CD14-positive monocyte (primary cell): ENCODE measurements at regions not wholly inside any gene's neighbourhood (a gene's known extent, or its start where the extent isn't known, plus 50 kb on each side); places are given as distances from the start of the nearest gene placed in this dataset.

ENCODE experiments used
- DNase-seq, 3 donors: peaks; one replicate each; pipeline ENCODE4 v3.0.0-alpha.2; 2011 to 2022
- H2AFZ ChIP-seq: 2 replicates; pipeline ENCODE4 v1.6.0; 2012; ENCODE audit warnings: mild to moderate bottlenecking, low read depth, low read length, inconsistent platforms; ENCODE audit not compliant: insufficient read depth, poor library complexity, severe bottlenecking
- H3K27ac ChIP-seq, 2 donors: 1 replicate in 1 of 2; 2 replicates in 1 of 2; pipeline ENCODE4 v1.5.1; 2012 to 2013; ENCODE audit warnings: low read length in 2 of 2, control low read depth in 1 of 2, inconsistent platforms in 1 of 2, low read depth in 1 of 2, mild to moderate bottlenecking in 1 of 2
- H3K27me3 ChIP-seq, 2 donors: one replicate each; pipeline versions ENCODE4 v1.6.0 to v1.6.1; 2011 to 2013; ENCODE audit warnings: low read length in 2 of 2; ENCODE audit not compliant: control insufficient read depth in 2 of 2, insufficient read depth in 2 of 2
- H3K36me3 ChIP-seq, 2 donors: replicated peaks in 1 of 2; 1 replicate in 1 of 2; 2 replicates in 1 of 2; pipeline versions ENCODE4 v1.5.1 to v1.6.1; 2012 to 2013; ENCODE audit warnings: low read length in 2 of 2, control low read depth in 1 of 2, inconsistent platforms in 1 of 2, mild to moderate bottlenecking in 1 of 2; ENCODE audit not compliant: insufficient read depth in 2 of 2, control insufficient read depth in 1 of 2
- H3K4me1 ChIP-seq, 2 donors: 1 replicate in 1 of 2; 2 replicates in 1 of 2; pipeline versions ENCODE4 v1.5.1 to v1.6.1; 2012 to 2013; ENCODE audit warnings: low read length in 2 of 2, control low read depth in 1 of 2, inconsistent platforms in 1 of 2, mild to moderate bottlenecking in 1 of 2, moderate library complexity in 1 of 2; ENCODE audit not compliant: insufficient read depth in 2 of 2, control insufficient read depth in 1 of 2
- H3K4me2 ChIP-seq: replicated peaks from 2 replicates; pipeline ENCODE3; 2012; ENCODE audit warnings: low read length, moderate library complexity, mild to moderate bottlenecking; ENCODE audit not compliant: poor library complexity, severe bottlenecking; ENCODE audit errors: extremely low read depth
- H3K4me3 ChIP-seq, 3 experiments: fragments of 200-600 bp in 1 of 3; sonication (generic) in 1 of 3; replicated peaks in 1 of 3; 1 replicate in 2 of 3; 2 replicates in 1 of 3; pipeline ENCODE4 v1.5.1; 2011 to 2013; ENCODE audit warnings: low read length in 3 of 3, mild to moderate bottlenecking in 3 of 3, control low read depth in 2 of 3, low read depth in 2 of 3, inconsistent platforms in 1 of 3, moderate library complexity in 1 of 3
- H3K79me2 ChIP-seq: 2 replicates; pipeline ENCODE4 v1.6.0; 2012; ENCODE audit warnings: mild to moderate bottlenecking, control low read depth, inconsistent platforms, low read length, moderate library complexity; ENCODE audit not compliant: insufficient read depth
- H3K9ac ChIP-seq: 2 replicates; pipeline ENCODE4 v1.6.0; 2017; ENCODE audit warnings: low read length, mild to moderate bottlenecking; ENCODE audit not compliant: insufficient read depth, poor library complexity, severe bottlenecking
- H3K9me3 ChIP-seq, 2 donors: replicated peaks in 1 of 2; 1 replicate in 1 of 2; 2 replicates in 1 of 2; pipeline versions ENCODE4 v1.5.1 to v1.6.1; 2012 to 2013; ENCODE audit warnings: low read length in 2 of 2, control low read depth in 1 of 2; ENCODE audit not compliant: control insufficient read depth in 1 of 2, insufficient read depth in 1 of 2
- H4K20me1 ChIP-seq: 2 replicates; pipeline ENCODE4 v1.6.0; 2012; ENCODE audit warnings: mild to moderate bottlenecking, low read length, control low read depth, moderate library complexity; ENCODE audit not compliant: insufficient read depth
- H3K27ac Mint-ChIP-seq, 7 donors: one replicate each; pipeline ENCODE4 v1.8.0; 2020; ENCODE audit warnings: mild to moderate bottlenecking in 7 of 7, mixed read lengths in 7 of 7, moderate library complexity in 6 of 7, inconsistent platforms in 2 of 7
- H3K27me3 Mint-ChIP-seq, 3 donors: one replicate each; pipeline ENCODE4 v1.8.0; 2021 to 2022; ENCODE audit warnings: low read depth in 3 of 3, mild to moderate bottlenecking in 3 of 3, mixed read lengths in 3 of 3, moderate library complexity in 3 of 3, inconsistent platforms in 1 of 3
- H3K36me3 Mint-ChIP-seq, 2 donors: one replicate each; pipeline ENCODE4 v1.8.0; 2020; ENCODE audit warnings: mixed read lengths in 2 of 2, inconsistent platforms in 1 of 2, mild to moderate bottlenecking in 1 of 2
- H3K4me1 Mint-ChIP-seq: one replicate; pipeline ENCODE4 v1.8.0; 2020; ENCODE audit warnings: mild to moderate bottlenecking, mixed read lengths
- H3K4me3 Mint-ChIP-seq, 2 donors: one replicate each; pipeline ENCODE4 v1.8.0; 2020; ENCODE audit warnings: mild to moderate bottlenecking in 2 of 2, mixed read lengths in 2 of 2, moderate library complexity in 1 of 2
- H3K9me3 Mint-ChIP-seq, 7 donors: one replicate each; pipeline ENCODE4 v1.8.0; 2020 to 2022; ENCODE audit warnings: mixed read lengths in 7 of 7, mild to moderate bottlenecking in 6 of 7, moderate library complexity in 6 of 7, inconsistent platforms in 2 of 7
- WGBS: methylation state at CpG from one replicate; pipeline ENCODE4 v1.1.5; 2013; ENCODE audit warnings: missing lambda C conversion rate; ENCODE audit not compliant: insufficient coverage; 5-methylcytosine and 5-hydroxymethylcytosine counted together
- intact Hi-C, 2 donors: fragments of 100-400 bp; cut with micrococcal nuclease; formaldehyde crosslinking; loops; one replicate each; pipeline versions ENCODE4 v1.15.0 to v1.15.1; 2023
- TF ChIP-seq, protein P1 (sequence below): fragments of 200-600 bp; IDR thresholded peaks from one replicate; pipeline ENCODE4 v1.8.0; 2022; ENCODE audit warnings: antibody characterized with exemption, mild to moderate bottlenecking

DNA sequence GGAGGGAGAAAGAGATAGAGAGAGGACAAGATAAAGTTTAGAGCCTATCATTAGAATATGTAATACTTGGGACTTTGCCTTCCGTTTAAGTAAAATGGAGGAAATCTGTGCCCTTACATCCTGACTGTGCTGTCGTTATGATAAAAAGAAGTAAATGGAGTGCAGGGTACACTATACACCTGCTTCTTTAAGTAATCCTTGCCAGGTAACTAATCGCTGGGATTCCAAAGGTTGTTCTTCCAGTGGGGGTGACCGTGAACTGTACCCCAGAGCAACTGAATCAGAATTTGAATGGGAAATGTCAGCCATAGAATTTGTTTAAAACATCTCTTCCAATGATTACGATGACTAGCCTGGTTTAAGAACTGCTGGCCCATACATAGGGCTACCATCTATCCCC lies 126.1 kb upstream of the EEA1 start:
- Histone ChIP-seq H3K36me3 (no peaks in the 10 kb centered on the region), H3K79me2 (no peaks in the 10 kb centered on the region), H2AFZ (no peak overlapping the region), H3K4me1 (peaks cover 12 to 13% of the 10 kb centered on the region in 2 donors), H3K9ac (no peak overlapping the region), H3K27ac (no peak overlapping the region), H3K4me3 (no peak overlapping the region), H4K20me1 (no peaks in the 10 kb centered on the region), H3K4me2 (no peak overlapping the region), H3K27me3 (no peaks in the 10 kb centered on the region), H3K9me3 (no peaks in the 10 kb centered on the region)
- Mint-ChIP-seq H3K36me3 (no peaks in the 10 kb centered on the region), H3K4me3 (no peak overlapping the region), H3K27ac (no peak overlapping the region), H3K4me1 (peaks cover 30% of the 10 kb centered on the region), H3K9me3 (no peaks in the 10 kb centered on the region), H3K27me3 (peaks cover 0 to 4% (median 2%) of the 10 kb centered on the region in 3 donors)
- no peak for DNase-seq
- intact Hi-C loops: no loop called here
- WGBS: 98% methylated on average over 4 of the region's 5 CpGs
- TF ChIP-seq, protein P1, sequence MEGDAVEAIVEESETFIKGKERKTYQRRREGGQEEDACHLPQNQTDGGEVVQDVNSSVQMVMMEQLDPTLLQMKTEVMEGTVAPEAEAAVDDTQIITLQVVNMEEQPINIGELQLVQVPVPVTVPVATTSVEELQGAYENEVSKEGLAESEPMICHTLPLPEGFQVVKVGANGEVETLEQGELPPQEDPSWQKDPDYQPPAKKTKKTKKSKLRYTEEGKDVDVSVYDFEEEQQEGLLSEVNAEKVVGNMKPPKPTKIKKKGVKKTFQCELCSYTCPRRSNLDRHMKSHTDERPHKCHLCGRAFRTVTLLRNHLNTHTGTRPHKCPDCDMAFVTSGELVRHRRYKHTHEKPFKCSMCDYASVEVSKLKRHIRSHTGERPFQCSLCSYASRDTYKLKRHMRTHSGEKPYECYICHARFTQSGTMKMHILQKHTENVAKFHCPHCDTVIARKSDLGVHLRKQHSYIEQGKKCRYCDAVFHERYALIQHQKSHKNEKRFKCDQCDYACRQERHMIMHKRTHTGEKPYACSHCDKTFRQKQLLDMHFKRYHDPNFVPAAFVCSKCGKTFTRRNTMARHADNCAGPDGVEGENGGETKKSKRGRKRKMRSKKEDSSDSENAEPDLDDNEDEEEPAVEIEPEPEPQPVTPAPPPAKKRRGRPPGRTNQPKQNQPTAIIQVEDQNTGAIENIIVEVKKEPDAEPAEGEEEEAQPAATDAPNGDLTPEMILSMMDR: no peak

DNA sequence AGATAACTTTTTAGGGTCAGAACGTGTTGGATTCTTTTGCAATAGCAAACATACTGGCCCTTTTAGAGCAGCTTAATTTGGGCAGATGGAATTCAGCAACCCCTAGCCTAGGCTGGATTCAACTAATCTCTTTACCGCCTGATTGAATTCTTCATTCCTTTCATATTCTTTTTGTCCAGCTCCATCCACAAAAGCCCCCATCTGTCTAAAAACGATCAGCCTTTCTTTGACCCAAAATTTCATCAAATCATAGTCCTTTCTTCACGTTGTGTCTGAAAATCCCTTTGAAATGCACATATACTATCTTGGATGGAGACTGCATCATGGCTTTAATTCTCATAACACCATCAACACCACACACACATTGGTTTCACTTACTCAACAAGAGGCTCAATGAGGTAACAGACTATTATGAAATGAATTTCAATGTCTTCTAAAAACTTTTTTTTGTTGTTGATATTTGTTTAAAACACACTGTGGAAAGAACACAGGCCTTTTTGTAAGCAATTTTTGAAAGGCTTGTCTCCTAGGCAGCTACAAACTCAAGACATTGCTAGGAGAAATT lies 128.0 kb upstream of the EEA1 start:
- Mint-ChIP-seq H3K4me3 (no peak overlapping the region), H3K9me3 (no peaks in the 10 kb centered on the region), H3K36me3 (no peaks in the 10 kb centered on the region), H3K4me1 (peaks cover 42% of the 10 kb centered on the region), H3K27me3 (peaks cover 0 to 4% (median 0%) of the 10 kb centered on the region in 3 donors), H3K27ac (no peak overlapping the region)
- Histone ChIP-seq H3K36me3 (no peaks in the 10 kb centered on the region), H3K27ac (no peak overlapping the region), H3K9ac (no peak overlapping the region), H3K4me2 (no peak overlapping the region), H3K27me3 (no peaks in the 10 kb centered on the region), H3K9me3 (no peaks in the 10 kb centered on the region), H3K4me1 (peaks cover 20 to 25% of the 10 kb centered on the region in 2 donors), H3K4me3 (no peak overlapping the region), H2AFZ (no peak overlapping the region), H3K79me2 (no peaks in the 10 kb centered on the region), H4K20me1 (no peaks in the 10 kb centered on the region)
- intact Hi-C loops: no loop called here
- WGBS: 80% methylated on average over 2 of the region's 4 CpGs
- TF ChIP-seq, protein P1: no peak
- DNase-seq: no peak
